Muscle of back (tissue), 3 donors: ENCODE measurements at regions not wholly inside any gene's neighbourhood (a gene's known extent, or its start where the extent isn't known, plus 50 kb on each side); places are given as distances from the start of the nearest gene placed in this dataset.
"Not testable (repeated sequence)": the region's sequence is repeated elsewhere in the genome, so short reads cannot be mapped to it uniquely, and the experiment has no call there.

Source experiments
- DNase-seq, 3 donors: peaks; one replicate each; pipeline versions ENCODE4 v3.0.0 to v3.0.0-alpha.2; 2013

- DNase-seq, result not testable (repeated sequence)
Measured at GRCh38 chr5:38678697-38679096, 122.3 kb upstream of the LIFR start.

DNA sequence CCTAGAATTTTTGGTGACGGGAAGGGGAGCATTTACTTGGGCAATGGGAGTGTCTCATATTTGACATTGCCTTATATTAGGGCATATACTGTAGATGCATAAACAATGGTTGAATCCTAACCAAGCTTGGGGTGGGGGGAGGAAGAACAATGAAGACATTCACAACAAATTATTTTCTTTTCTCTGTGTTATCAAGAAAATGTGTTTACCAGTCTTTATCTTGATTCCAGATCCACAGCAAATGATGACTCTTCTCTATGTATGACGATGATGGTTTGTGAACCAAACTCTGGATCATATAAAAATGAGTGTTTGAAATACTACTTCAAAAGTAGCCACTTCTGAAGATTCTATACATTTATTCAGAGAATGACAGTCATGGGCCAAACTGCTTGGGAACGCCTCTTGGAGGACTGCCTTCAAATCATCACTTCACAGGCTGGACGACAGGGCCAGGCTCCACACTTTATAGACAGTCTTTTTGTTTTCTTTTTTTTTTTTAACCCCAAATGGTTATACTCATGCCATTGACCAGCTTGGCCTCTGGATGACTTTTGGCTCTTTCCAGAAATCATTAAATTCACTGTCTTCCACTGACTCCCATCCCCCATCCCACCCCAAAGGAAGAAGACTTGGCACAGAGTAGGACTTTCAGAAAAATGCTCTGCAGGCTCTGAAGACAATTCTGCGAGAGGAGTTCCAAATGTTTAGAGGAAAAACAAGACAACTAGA lies 123.8 kb upstream of the LIFR start:
- DNase-seq, result peak; percentile 33 to 90 (median 72)

DNA sequence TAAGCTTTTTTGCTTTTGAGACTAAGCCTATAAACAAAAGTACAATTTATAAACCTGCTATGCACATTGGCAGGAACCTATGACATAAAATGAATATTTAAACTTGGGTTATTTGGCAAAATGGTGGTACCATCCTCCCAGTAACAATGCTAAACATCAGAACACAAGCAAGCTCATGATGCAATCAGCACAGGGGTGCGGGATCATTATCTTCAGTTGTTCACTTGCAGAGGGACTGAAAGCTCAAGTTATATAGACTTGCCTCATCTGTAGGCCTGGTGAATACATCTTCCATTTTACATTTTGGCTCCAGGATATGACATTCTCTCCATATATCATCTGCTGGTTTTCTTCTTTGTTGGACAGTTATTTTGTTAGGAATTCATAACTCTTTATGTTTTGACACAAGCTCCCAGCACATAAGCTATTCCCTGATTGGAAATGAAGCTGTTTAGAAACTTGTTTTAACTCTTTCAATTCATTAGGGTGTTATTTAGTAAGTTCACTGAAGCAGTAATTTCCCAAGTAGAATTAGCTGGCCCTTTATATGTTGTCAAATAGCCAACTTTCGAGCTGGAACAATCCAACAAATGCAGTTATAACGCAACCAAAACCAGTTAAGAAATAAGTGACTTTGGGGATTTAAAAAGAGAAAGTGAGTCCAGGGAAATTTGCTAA lies 124.7 kb upstream of the LIFR start:
- DNase-seq, result peak; percentile 73 to 91 (median 78)

- peak in 1 of 3 donors; percentile 29 for DNase-seq
Measured at GRCh38 chr5:38681966-38682365, 125.5 kb upstream of the LIFR start.

- DNase-seq, result no peak
Measured at GRCh38 chr5:38686658-38687057, 130.2 kb upstream of the LIFR start.

DNA sequence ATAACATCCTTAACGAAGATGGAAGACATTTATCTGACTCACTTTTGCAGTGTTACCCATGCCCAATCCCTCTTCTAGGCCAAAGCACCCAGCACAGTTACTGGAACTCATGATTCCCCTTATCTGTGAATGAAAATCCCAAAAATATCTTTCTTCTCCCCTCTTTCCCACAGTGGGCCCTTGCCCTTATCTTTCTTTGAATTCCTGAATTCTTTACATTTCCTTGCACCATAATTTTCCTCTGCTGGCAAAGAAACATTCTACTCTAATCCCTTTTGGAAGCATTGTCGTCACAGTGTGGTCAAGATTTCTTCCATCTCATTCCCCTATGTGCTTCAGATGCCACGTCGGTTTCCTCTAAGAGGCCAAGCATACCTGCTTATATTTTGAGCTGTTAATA lies 135.9 kb upstream of the LIFR start:
- no peak for DNase-seq

DNA sequence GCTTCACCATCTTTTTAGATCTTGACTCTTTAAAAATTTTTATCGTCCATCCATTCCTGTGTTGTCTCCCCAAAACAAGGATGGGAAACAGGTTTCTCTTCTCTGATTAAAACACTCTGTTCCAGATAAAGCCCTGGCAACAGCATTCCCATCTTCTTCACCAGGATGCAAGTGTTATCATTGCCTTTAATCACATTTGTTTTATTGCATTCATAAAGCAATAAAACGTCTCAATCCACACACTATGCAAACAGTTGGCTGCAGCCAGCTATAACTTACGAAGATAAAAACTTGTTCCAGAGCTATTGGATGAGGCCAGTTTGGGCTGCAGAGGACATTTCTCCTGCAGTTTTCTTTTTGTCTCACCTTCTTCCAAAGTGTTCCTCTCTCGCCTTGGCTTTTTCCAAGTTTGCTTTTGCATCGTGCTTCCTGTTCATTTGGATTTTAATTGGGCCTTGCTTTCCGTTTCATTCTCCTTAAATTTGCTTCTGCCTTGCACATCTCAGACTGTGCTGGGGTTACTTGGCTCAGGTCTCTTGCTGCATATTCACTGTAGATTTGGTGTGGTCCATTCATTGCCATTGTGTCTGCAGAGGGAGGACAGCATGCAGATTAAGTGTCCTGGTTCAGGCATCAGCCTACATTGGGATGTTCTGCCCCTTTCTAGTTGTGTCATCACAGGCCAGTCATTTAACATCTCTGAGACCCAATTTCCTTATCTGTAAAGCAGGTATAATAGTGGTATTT lies 136.5 kb upstream of the LIFR start:
- DNase-seq, result no peak

- peak in 1 of 3 donors; percentile 11 for DNase-seq
Measured at GRCh38 chr5:38695021-38695958, 138.8 kb upstream of the LIFR start.

- no peak for DNase-seq
Measured at GRCh38 chr5:38697013-38697412, 140.6 kb upstream of the LIFR start.

DNA sequence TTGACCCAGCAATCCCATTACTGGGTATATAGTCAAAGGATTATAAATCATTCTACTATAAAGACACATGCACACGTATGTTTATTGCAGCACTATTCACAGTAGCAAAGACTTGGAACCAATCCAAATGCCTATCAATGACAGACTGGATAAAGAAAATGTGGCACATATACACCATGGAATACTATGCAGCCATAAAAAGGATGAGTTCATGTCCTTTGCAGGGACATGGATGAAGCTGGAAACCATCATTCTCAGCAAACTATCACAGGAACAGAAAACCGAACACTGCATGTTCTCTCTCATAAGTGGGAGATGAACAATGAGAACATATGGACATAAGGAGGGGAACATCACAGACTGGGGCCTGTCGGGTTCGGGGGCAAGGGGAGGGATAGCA lies 140.3 kb upstream of the OSMR start:
- not testable (repeated sequence) for DNase-seq

- DNase-seq, result no peak
Measured at GRCh38 chr5:38706376-38706775, 139.4 kb upstream of the OSMR start.

- DNase-seq, result no peak
Measured at GRCh38 chr5:38707352-38708210, 138.2 kb upstream of the OSMR start.

DNA sequence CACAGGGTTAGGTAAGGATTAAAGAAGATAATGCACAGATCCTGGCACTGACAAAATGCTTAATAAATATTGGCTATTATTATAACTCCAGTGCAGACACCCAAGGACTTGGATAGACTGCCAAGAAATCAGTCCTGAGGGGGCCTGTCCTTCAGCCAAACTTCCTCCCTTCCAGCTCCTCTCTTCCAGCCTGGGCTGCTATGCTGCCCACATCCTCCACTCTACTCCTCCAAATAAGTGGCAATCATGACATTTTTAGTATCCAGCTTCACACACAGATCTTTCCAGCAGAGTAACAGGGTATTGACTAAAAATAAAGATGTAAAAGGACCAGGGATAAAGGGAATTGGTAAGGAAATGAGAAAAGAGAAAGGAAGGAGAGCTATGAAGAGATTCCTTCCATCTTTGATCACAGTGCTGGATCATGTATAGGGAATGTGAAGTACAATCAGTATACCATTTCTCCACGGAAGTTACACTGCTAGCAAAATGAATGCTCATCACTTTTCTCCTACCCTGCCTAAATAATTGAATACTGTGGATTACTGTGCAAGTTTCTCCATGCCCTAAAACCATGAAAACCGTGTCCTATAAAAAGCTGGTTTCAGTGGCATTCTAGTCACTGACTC lies 136.0 kb upstream of the OSMR start:
- peak in 1 of 3 donors; percentile 36 for DNase-seq

DNA sequence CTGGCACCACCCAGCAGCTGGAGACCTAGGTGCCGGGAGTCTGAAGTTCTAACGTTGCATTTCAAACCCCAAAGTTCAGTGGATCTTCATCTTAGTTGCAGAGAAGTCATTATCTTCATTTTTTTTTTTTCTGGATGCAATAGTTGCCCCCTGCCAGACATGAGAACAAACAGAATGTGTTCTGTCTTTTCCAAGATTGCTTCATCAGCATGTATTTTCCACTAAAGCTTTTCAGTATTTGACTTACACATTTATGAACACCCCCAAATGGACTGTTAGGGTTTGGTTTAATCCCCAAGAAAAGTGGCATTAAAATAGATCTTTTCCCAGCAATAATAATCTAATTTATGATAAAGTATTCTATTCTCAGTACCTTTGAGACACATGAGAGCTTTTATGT lies 135.2 kb upstream of the OSMR start:
- no peak for DNase-seq

DNA sequence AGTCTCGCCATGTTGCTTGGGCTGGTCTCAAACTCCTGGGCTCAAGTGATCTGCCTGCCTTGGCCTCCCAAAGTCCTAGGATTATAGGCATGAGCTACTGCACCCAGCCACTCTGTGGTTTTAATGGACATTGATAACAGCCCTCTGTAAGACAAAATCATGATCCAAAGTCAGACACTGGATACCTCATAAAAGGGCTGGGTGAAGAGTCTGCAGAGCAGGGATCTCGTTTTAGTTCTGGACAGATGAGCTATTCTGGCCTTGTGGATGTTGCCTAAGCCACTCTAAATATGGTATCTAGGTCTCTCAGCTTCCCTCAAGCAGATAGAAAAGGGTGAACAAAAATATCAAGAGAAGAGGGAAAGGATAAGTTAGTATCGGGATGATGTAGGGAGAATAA lies 133.4 kb upstream of the OSMR start:
- DNase-seq, result no peak

GRCh38 chr5:38714240-38714639 lies 131.6 kb upstream of the OSMR start:
- peak in 1 of 3 donors; percentile 30 for DNase-seq

- peak in 2 of 3 donors; percentile 31 to 64 for DNase-seq
Measured at GRCh38 chr5:38714703-38715355, 131.0 kb upstream of the OSMR start.

- no peak for DNase-seq
Measured at GRCh38 chr5:38715696-38716095, 130.1 kb upstream of the OSMR start.

GRCh38 chr5:38716516-38716915 lies 129.3 kb upstream of the OSMR start:
- no peak for DNase-seq
